OCI-LY1 (cell line): ENCODE measurements at regions not wholly inside any gene's neighbourhood (a gene's known extent, or its start where the extent isn't known, plus 50 kb on each side); places are given as distances from the start of the nearest gene placed in this dataset.

Experiments
- CTCF ChIP-seq: fragments of 200-600 bp; sonication (generic), shearing (Covaris generic); IDR thresholded peaks from 2 replicates; pipeline ENCODE4 v1.5.1; 2017; ENCODE audit warnings: mild to moderate bottlenecking, antibody characterized with exemption, low read length, moderate library complexity, mixed read lengths
- EZH2 ChIP-seq: fragments of 200-600 bp; sonication (generic), shearing (Covaris generic); IDR thresholded peaks from 2 replicates; pipeline ENCODE4 v1.8.0; 2017; ENCODE audit warnings: borderline replicate concordance, mixed run types, mild to moderate bottlenecking, antibody characterized with exemption, low read length, moderate library complexity, mixed read lengths

DNA sequence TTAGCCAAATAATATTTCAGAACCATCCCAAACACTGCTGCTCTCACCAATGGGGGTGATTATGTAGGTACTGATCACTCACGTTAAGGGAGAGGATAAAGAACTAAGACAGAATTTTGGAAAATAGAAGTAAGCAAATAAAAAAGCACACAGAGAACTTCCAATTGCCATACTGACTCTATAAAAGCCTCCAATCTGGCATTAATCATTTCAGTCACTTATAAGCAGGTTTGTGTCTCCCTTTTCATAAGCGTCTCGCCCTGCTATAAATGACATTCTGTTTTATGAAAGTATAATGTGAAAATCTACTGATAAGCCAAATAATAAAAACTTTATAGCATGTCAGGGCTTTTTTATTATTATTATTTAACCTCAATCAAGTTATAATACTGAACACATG, 435.2 kb downstream of the ETNK1 start:
- no peak for TF ChIP-seq EZH2
- TF ChIP-seq CTCF: no peak
